Progenitor cell of endocrine pancreas (in vitro differentiated cells): ENCODE measurements at regions not wholly inside any gene's neighbourhood (a gene's known extent, or its start where the extent isn't known, plus 50 kb on each side); places are given as distances from the start of the nearest gene placed in this dataset.

ENCODE experiments used
- DNase-seq: peaks from one replicate; pipeline ENCODE4 v3.0.0; 2021; ENCODE audit warnings: low spot score; ENCODE audit not compliant: unreplicated experiment
- H3K27ac Mint-ChIP-seq: 2 replicates; pipeline ENCODE4 v1.8.0; 2021; ENCODE audit warnings: mild to moderate bottlenecking, moderate library complexity, mixed read lengths
- H3K27me3 Mint-ChIP-seq: 2 replicates; pipeline ENCODE4 v1.8.0; 2021; ENCODE audit warnings: mixed read lengths
- H3K36me3 Mint-ChIP-seq: 2 replicates; pipeline ENCODE4 v1.8.0; 2022; ENCODE audit warnings: mixed read lengths; ENCODE audit not compliant: insufficient read depth
- H3K4me1 Mint-ChIP-seq: 2 replicates; pipeline ENCODE4 v1.8.0; 2021; ENCODE audit warnings: low read depth, mixed read lengths
- H3K4me3 Mint-ChIP-seq: 2 replicates; pipeline ENCODE4 v1.8.0; 2021; ENCODE audit warnings: low read depth, mild to moderate bottlenecking, moderate library complexity, mixed read lengths
- H3K9me3 Mint-ChIP-seq: 2 replicates; pipeline ENCODE4 v1.8.0; 2021; ENCODE audit warnings: low read depth, mixed read lengths
- TF ChIP-seq, protein P1 (sequence below): fragments of 200-600 bp; sonication (generic); IDR thresholded peaks from one replicate; pipeline ENCODE4 v1.5.0; 2021; ENCODE audit warnings: antibody characterized with exemption, mild to moderate bottlenecking; ENCODE audit not compliant: unreplicated experiment

DNA sequence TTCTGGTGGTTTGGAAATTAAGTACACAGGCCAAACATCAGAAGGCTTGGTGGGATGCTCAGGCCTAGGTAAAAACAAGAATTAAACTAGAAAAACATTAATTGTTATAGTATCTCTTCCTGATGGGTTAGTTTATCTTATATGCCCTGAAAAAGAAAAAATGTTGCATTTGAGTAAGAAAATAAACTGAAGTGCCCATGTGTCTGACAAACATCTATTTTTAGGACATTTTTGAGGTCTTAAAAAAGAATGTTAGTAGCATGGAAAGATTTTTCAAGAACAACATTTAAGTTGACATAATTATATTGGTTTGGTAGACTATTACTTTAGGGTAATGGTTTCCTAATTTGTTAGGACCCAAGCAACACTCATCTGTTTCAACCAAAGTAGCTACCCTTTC, 140.1 kb upstream of the RND3 start:
- no peak overlapping the region for H3K27ac Mint-ChIP-seq
- H3K27me3 Mint-ChIP-seq, result no peaks in the 10 kb centered on the region
- TF ChIP-seq, protein P1, sequence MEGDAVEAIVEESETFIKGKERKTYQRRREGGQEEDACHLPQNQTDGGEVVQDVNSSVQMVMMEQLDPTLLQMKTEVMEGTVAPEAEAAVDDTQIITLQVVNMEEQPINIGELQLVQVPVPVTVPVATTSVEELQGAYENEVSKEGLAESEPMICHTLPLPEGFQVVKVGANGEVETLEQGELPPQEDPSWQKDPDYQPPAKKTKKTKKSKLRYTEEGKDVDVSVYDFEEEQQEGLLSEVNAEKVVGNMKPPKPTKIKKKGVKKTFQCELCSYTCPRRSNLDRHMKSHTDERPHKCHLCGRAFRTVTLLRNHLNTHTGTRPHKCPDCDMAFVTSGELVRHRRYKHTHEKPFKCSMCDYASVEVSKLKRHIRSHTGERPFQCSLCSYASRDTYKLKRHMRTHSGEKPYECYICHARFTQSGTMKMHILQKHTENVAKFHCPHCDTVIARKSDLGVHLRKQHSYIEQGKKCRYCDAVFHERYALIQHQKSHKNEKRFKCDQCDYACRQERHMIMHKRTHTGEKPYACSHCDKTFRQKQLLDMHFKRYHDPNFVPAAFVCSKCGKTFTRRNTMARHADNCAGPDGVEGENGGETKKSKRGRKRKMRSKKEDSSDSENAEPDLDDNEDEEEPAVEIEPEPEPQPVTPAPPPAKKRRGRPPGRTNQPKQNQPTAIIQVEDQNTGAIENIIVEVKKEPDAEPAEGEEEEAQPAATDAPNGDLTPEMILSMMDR, result no peak
- H3K9me3 Mint-ChIP-seq, result peaks cover 7% of the 10 kb centered on the region
- no peak for DNase-seq
- no peaks in the 10 kb centered on the region for H3K36me3 Mint-ChIP-seq
- no peak overlapping the region for H3K4me3 Mint-ChIP-seq
- H3K4me1 Mint-ChIP-seq, result peaks cover 1% of the 10 kb centered on the region

DNA sequence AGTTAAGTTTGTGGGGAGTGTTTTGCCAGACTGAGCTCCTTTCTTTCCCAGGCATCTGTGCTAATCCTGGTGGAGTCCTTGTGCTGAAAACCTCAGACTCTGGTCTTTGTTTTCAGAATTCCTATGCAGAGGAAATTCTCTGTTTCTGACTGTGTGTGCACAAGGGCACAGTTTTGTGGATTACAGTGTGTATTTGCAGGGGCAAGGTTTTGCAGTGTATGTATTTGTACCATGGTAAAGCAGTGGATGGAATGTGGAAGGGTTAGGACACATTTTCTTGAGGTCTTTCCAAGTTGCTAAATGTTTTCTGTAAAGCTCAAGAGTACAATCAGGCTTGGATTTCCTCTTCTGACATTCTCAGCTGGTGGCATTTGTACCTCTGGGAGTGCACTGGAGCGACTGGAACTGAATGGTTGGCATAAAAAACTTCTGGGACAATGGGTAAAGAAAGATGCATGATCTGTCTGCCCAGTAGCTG, 139.5 kb upstream of the RND3 start:
- Mint-ChIP-seq H3K27me3 (no peaks in the 10 kb centered on the region), H3K9me3 (peaks cover 7% of the 10 kb centered on the region), H3K4me1 (peaks cover 1% of the 10 kb centered on the region)

DNA sequence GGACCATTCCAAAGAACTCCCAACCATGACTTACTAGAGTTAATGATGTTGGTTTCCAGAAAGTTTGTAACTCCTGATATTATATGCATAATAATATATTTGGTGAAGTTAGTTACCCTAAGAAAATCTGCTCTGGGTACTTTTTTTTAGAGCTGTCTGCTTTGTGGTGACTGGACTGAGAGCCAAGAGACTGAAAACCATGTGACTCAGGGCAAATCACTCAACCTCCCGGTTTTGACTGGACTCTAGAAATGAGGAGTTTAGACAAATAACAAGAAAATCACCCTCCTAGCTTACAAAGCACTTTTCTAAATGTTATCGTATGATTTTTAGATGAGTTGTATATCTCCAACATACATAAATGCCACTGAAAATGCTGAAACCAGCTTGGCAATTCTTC, 138.3 kb upstream of the RND3 start:
- H3K36me3 Mint-ChIP-seq, result no peaks in the 10 kb centered on the region
- no peak overlapping the region for H3K4me3 Mint-ChIP-seq
- no peak for DNase-seq
- H3K27me3 Mint-ChIP-seq, result no peaks in the 10 kb centered on the region
- TF ChIP-seq, protein P1, result no peak
- H3K27ac Mint-ChIP-seq, result no peak overlapping the region
- H3K4me1 Mint-ChIP-seq, result peaks cover under 1% of the 10 kb centered on the region
- peaks cover 7% of the 10 kb centered on the region for H3K9me3 Mint-ChIP-seq

More for the DNA sequence above, 139.5 kb upstream of the RND3 start:
- H3K36me3 Mint-ChIP-seq, result no peaks in the 10 kb centered on the region
- TF ChIP-seq, protein P1, result no peak
- no peak overlapping the region for H3K4me3 Mint-ChIP-seq
- DNase-seq, result no peak
- no peak overlapping the region for H3K27ac Mint-ChIP-seq

DNA sequence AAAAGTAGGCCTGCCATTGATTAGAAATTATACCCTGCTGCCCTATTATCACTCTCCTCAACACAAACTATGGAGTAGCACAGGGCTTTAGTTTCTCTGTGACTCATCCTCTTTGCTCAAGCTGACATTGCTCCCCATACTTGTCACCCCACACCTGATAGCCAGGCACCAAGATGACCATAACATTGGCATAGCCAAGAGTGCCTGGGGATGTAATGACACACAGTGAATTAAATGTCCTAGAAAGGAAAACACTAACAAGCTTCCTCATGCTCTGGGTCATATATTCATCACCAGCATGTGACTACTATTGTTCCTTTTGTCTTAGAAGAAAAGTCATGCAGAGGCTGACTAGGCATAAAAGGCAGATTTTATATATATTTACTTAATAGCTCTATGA, 137.8 kb upstream of the RND3 start:
- Mint-ChIP-seq H3K9me3 (peaks cover 7% of the 10 kb centered on the region), H3K36me3 (no peaks in the 10 kb centered on the region), H3K4me3 (no peak overlapping the region), H3K27me3 (no peaks in the 10 kb centered on the region), H3K4me1 (no peaks in the 10 kb centered on the region), H3K27ac (no peak overlapping the region)
- TF ChIP-seq, protein P1, result no peak
- no peak for DNase-seq

DNA sequence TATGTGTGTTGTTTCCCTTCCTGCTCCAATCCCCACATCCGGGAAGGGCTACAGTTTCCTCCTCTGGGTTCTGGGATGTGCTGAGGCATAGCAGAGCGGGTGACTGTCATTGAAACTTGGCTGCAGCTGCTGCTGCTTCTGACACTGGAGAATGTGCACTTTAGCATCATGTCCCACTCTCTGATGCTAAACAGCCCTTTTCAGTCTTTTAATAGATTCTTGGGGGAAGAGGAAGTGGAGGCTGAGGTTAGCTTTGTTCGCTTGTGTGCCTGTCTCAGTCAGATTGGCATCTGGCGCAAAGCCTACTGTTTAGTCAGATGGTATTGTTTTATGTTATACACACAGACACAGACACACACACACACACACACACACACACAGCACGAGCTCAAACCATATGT, 136.5 kb upstream of the RND3 start:
- H3K27ac Mint-ChIP-seq, result no peak overlapping the region
- TF ChIP-seq, protein P1, result no peak
- no peak for DNase-seq
- peaks cover 7% of the 10 kb centered on the region for H3K9me3 Mint-ChIP-seq
- no peaks in the 10 kb centered on the region for H3K36me3 Mint-ChIP-seq
- no peak overlapping the region for H3K4me3 Mint-ChIP-seq
- H3K4me1 Mint-ChIP-seq, result no peaks in the 10 kb centered on the region
- H3K27me3 Mint-ChIP-seq, result no peaks in the 10 kb centered on the region
